Keratinocyte (primary cell): ENCODE measurements at regions not wholly inside any gene's neighbourhood (a gene's known extent, or its start where the extent isn't known, plus 50 kb on each side); places are given as distances from the start of the nearest gene placed in this dataset.

Source experiments
- DNase-seq: peaks from one replicate; pipeline ENCODE4 v3.0.0-alpha.2; 2011; ENCODE audit warnings: low read depth, missing footprints, low spot score
- FAIRE-seq: peaks from 2 replicates; lab custom pipeline; 2011; peaks lifted over from hg19 to GRCh38; lab: Jason Lieb, UNC
- H2AFZ ChIP-seq: 2 replicates; pipeline ENCODE4 v1.6.0; 2012; ENCODE audit warnings: low read length, control low read depth, inconsistent platforms; ENCODE audit not compliant: control insufficient read depth
- H3K27ac ChIP-seq: 2 replicates; pipeline ENCODE4 v1.5.1; 2011; ENCODE audit warnings: low read length; ENCODE audit not compliant: control insufficient read depth, insufficient read depth
- H3K27me3 ChIP-seq: 3 replicates; pipeline ENCODE4 v1.6.0; 2011; ENCODE audit warnings: low read length; ENCODE audit not compliant: control insufficient read depth, insufficient read depth; ENCODE audit errors: extremely low read depth
- H3K36me3 ChIP-seq, 2 experiments: 2 replicates in 1 of 2; 3 replicates in 1 of 2; pipeline ENCODE4 v1.5.1; 2011; ENCODE audit warnings: low read length in 2 of 2, mild to moderate bottlenecking in 1 of 2; ENCODE audit not compliant: control insufficient read depth in 2 of 2, insufficient read depth in 2 of 2; ENCODE audit errors: extremely low read depth in 1 of 2
- H3K4me1 ChIP-seq: 3 replicates; pipeline ENCODE4 v1.5.1; 2011; ENCODE audit warnings: low read length; ENCODE audit not compliant: control insufficient read depth, insufficient read depth; ENCODE audit errors: extremely low read depth
- H3K4me2 ChIP-seq: 3 replicates; pipeline ENCODE4 v1.6.0; 2011; ENCODE audit warnings: low read depth, low read length; ENCODE audit not compliant: control insufficient read depth, insufficient read depth; ENCODE audit errors: extremely low read depth
- H3K4me3 ChIP-seq, 3 experiments: fragments of 200-600 bp in 1 of 3; sonication (generic) in 1 of 3; 2 replicates in 2 of 3; 3 replicates in 1 of 3; pipeline ENCODE4 v1.5.1; 2011 to 2016; ENCODE audit warnings: low read length in 3 of 3, mild to moderate bottlenecking in 3 of 3, control low read depth in 2 of 3, inconsistent platforms in 1 of 3, low read depth in 1 of 3, mixed read lengths in 1 of 3, mixed run types in 1 of 3, moderate library complexity in 1 of 3; ENCODE audit not compliant: control insufficient read depth in 2 of 3, insufficient read depth in 2 of 3; ENCODE audit errors: extremely low read depth in 1 of 3
- H3K79me2 ChIP-seq: 2 replicates; pipeline ENCODE4 v1.6.0; 2012; ENCODE audit warnings: low read length; ENCODE audit not compliant: control insufficient read depth, insufficient read depth
- H3K9ac ChIP-seq: 3 replicates; pipeline ENCODE4 v1.6.0; 2011; ENCODE audit warnings: low read length; ENCODE audit not compliant: control insufficient read depth, insufficient read depth; ENCODE audit errors: extremely low read depth
- H3K9me1 ChIP-seq: 3 replicates; pipeline ENCODE4 v1.6.0; 2011; ENCODE audit warnings: low read length; ENCODE audit not compliant: control insufficient read depth, insufficient read depth; ENCODE audit errors: extremely low read depth
- H3K9me3 ChIP-seq: 2 replicates; pipeline ENCODE4 v1.5.1; 2012; ENCODE audit warnings: low read depth, low read length; ENCODE audit not compliant: control insufficient read depth
- H4K20me1 ChIP-seq: 3 replicates; pipeline ENCODE4 v1.6.0; 2011; ENCODE audit warnings: low read length; ENCODE audit not compliant: control insufficient read depth, insufficient read depth; ENCODE audit errors: extremely low read depth
- EZH2 ChIP-seq: IDR thresholded peaks from one replicate; pipeline ENCODE4 v1.6.1; 2012; ENCODE audit warnings: inconsistent platforms, mild to moderate bottlenecking, low read length, moderate library complexity
- dilution Hi-C: fragments of 300-500 bp; cut with MboI; formaldehyde crosslinking; loops from one replicate; pipeline ENCODE4 v1.7.0; 2020; ENCODE audit warnings: low sequenced_read_pairs; ENCODE audit not compliant: extremely low pct_ligation_motif_present
- TF ChIP-seq, protein P1 (sequence below), 3 experiments: IDR thresholded peaks in 1 of 3; conservative IDR thresholded peaks in 1 of 3; optimal IDR thresholded peaks in 1 of 3; 2 replicates in 2 of 3; 3 replicates in 1 of 3; pipeline versions ENCODE3 to v1.5.1; 2011; ENCODE audit warnings: low read length in 3 of 3, mild to moderate bottlenecking in 3 of 3, moderate library complexity in 2 of 3, control low read depth in 1 of 3, inconsistent platforms in 1 of 3; ENCODE audit not compliant: insufficient read depth in 2 of 3; ENCODE audit errors: extremely low read depth in 1 of 3

- Histone ChIP-seq H3K79me2 (no peaks in the 10 kb centered on the region), H3K4me1 (no peaks in the 10 kb centered on the region), H2AFZ (no peak overlapping the region), H3K9ac (no peak overlapping the region), H3K27me3 (no peaks in the 10 kb centered on the region), H3K27ac (no peak overlapping the region), H3K9me3 (no peaks in the 10 kb centered on the region), H3K36me3 (no peaks in the 10 kb centered on the region), H3K4me3 (no peak overlapping the region), H3K4me2 (no peak overlapping the region), H3K9me1 (no peaks in the 10 kb centered on the region), H4K20me1 (no peaks in the 10 kb centered on the region)
- DNase-seq (no peak), FAIRE-seq (no peak)
- no peak for TF ChIP-seq EZH2
- TF ChIP-seq, protein P1, sequence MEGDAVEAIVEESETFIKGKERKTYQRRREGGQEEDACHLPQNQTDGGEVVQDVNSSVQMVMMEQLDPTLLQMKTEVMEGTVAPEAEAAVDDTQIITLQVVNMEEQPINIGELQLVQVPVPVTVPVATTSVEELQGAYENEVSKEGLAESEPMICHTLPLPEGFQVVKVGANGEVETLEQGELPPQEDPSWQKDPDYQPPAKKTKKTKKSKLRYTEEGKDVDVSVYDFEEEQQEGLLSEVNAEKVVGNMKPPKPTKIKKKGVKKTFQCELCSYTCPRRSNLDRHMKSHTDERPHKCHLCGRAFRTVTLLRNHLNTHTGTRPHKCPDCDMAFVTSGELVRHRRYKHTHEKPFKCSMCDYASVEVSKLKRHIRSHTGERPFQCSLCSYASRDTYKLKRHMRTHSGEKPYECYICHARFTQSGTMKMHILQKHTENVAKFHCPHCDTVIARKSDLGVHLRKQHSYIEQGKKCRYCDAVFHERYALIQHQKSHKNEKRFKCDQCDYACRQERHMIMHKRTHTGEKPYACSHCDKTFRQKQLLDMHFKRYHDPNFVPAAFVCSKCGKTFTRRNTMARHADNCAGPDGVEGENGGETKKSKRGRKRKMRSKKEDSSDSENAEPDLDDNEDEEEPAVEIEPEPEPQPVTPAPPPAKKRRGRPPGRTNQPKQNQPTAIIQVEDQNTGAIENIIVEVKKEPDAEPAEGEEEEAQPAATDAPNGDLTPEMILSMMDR (optimal IDR thresholded peaks at IDR 0.05 in 1 of 3, IDR thresholded peaks at IDR 0.05 in 1 of 3, conservative IDR thresholded peaks at IDR 0.05 in 1 of 3; ENCODE audit: extremely low read depth in 1 of 3, insufficient read depth in 2 of 3, low read length in 3 of 3): no peak
- dilution Hi-C loops: no loop called here
Observed at GRCh38 chr16:66164581-66165247, 201.8 kb upstream of the CDH5 start.

DNA sequence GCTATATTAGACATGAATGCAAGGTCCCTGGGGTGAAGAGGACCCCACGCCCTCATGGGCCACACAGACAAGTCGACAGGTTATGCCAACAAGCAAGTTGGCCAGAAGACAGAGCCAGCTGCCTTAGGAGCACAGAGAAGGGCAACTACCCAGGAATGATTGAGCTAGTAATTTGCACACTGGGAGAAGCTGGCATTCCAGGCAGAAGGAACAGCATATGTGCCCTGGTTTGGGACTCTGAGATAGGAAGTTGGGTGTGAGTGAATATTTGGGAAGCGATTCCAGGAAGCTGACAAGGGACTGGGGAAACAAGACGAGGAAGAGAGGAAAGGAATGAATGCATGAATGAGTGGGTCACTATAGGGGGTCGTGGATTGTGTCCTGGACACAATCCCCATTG is 203.7 kb upstream of the CDH5 start:
- Histone ChIP-seq H3K79me2 (no peaks in the 10 kb centered on the region), H4K20me1 (no peaks in the 10 kb centered on the region), H3K27me3 (no peaks in the 10 kb centered on the region), H3K4me2 (no peak overlapping the region), H2AFZ (no peak overlapping the region), H3K9me3 (no peaks in the 10 kb centered on the region), H3K27ac (no peak overlapping the region), H3K9ac (no peak overlapping the region), H3K36me3 (no peaks in the 10 kb centered on the region), H3K4me3 (no peak overlapping the region), H3K4me1 (no peaks in the 10 kb centered on the region), H3K9me1 (no peaks in the 10 kb centered on the region)
- dilution Hi-C loops: no loop called here
- DNase-seq (no peak), FAIRE-seq (no peak)
- TF ChIP-seq, protein P1 (optimal IDR thresholded peaks at IDR 0.05 in 1 of 3, IDR thresholded peaks at IDR 0.05 in 1 of 3, conservative IDR thresholded peaks at IDR 0.05 in 1 of 3; ENCODE audit: extremely low read depth in 1 of 3, insufficient read depth in 2 of 3, low read length in 3 of 3): no peak
- no peak for TF ChIP-seq EZH2
